GM12878 (cell line): ENCODE measurements at regions not wholly inside any gene's neighbourhood (a gene's known extent, or its start where the extent isn't known, plus 50 kb on each side); places are given as distances from the start of the nearest gene placed in this dataset.

Experiments used
- ATAC-seq: fragments of 200-7000 bp; cut with Tn5 transposase; 3 replicates; pipeline ENCODE4 v1.9.1; 2020; ENCODE audit warnings: mild to moderate bottlenecking, moderate library complexity
- BruUV-seq: library from RNA; stranded (reverse); fragments of 400-500 nt; replicated peaks from 2 replicates; lab custom pipeline; 2021; lab: Mats Ljungman, UMichigan
- CTCF ChIA-PET: fragments of 300-600 bp; sonication (Branson Sonifier 250); formaldehyde crosslinking; extraction: SDS; loops from one replicate; lab custom pipeline; 2021; ENCODE audit warnings: inconsistent platforms; lab: Yijun Ruan, JAX
- POLR2A ChIA-PET: fragments of 350-600 bp; formaldehyde crosslinking; extraction: SDS; loops from one replicate; lab custom pipeline; 2021; ENCODE audit warnings: inconsistent platforms; lab: Charles Lee
- RAD21 ChIA-PET: fragments of 300-600 bp; sonication (Branson Sonifier 250); formaldehyde crosslinking; loops from one replicate; lab custom pipeline; 2023; ENCODE audit warnings: antibody characterized with exemption; ENCODE audit not compliant: unreplicated experiment; lab: Charles Lee
- SMC1A ChIA-PET: fragments of 300-600 bp; sonication (Branson Sonifier 250); formaldehyde crosslinking; loops from one replicate; lab custom pipeline; 2023; ENCODE audit not compliant: unreplicated experiment, uncharacterized antibody; lab: Charles Lee
- DNase-seq: peaks from one replicate; pipeline ENCODE4 v3.0.0-alpha.2; 2011; ENCODE audit warnings: low read depth, low spot score
- FAIRE-seq: peaks from 3 replicates; lab custom pipeline; 2011; peaks lifted over from hg19 to GRCh38; lab: Jason Lieb, UNC
- H2AFZ ChIP-seq: 2 replicates; pipeline ENCODE4 v1.6.0; 2011; ENCODE audit warnings: low read depth, low read length, control low read depth; ENCODE audit not compliant: control insufficient read depth
- H3K27ac ChIP-seq: 2 replicates; pipeline ENCODE4 v1.5.1; 2011; ENCODE audit warnings: control low read depth; ENCODE audit not compliant: control insufficient read depth, insufficient read depth
- H3K27me3 ChIP-seq, 2 experiments: replicated peaks in 1 of 2; 2 replicates each; pipeline versions ENCODE4 v1.6.0 to v1.6.1; 2011; ENCODE audit warnings: low read length in 1 of 2; ENCODE audit not compliant: control insufficient read depth in 2 of 2, insufficient read depth in 2 of 2
- H3K36me3 ChIP-seq, 2 experiments: 2 replicates each; pipeline ENCODE4 v1.5.1; 2011; ENCODE audit warnings: low read length in 1 of 2; ENCODE audit not compliant: control insufficient read depth in 2 of 2, insufficient read depth in 2 of 2
- H3K4me1 ChIP-seq: 2 replicates; pipeline ENCODE4 v1.6.1; 2011; ENCODE audit warnings: mild to moderate bottlenecking, low read length, moderate library complexity, mixed read lengths; ENCODE audit not compliant: control insufficient read depth, insufficient read depth
- H3K4me2 ChIP-seq: 2 replicates; pipeline ENCODE4 v1.6.0; 2011; ENCODE audit warnings: control low read depth; ENCODE audit not compliant: control insufficient read depth, insufficient read depth
- H3K4me3 ChIP-seq: fragments of 200-600 bp; sonication (generic); 2 replicates; pipeline ENCODE4 v1.5.1; 2016
- H3K79me2 ChIP-seq: 2 replicates; pipeline ENCODE4 v1.6.0; 2011; ENCODE audit warnings: low read length; ENCODE audit not compliant: control insufficient read depth, insufficient read depth
- H3K9ac ChIP-seq: 2 replicates; pipeline ENCODE4 v1.8.0; 2011; ENCODE audit warnings: low read length, control low read depth, mixed read lengths; ENCODE audit not compliant: control insufficient read depth, insufficient read depth
- H3K9me3 ChIP-seq: replicated peaks from 3 replicates; pipeline ENCODE4 v1.5.1; 2011; ENCODE audit warnings: mild to moderate bottlenecking, low read length; ENCODE audit not compliant: control insufficient read depth, insufficient read depth
- H4K20me1 ChIP-seq: 2 replicates; pipeline ENCODE4 v1.6.0; 2011; ENCODE audit not compliant: control insufficient read depth, insufficient read depth
- BACH1 ChIP-seq: fragments of 450-650 bp; IDR thresholded peaks from 2 replicates; pipeline ENCODE4 v1.6.1; 2017; ENCODE audit warnings: mild to moderate bottlenecking, borderline replicate concordance
- CEBPB ChIP-seq, 2 experiments: fragments of 150-350 bp in 1 of 2; IDR thresholded peaks; 2 replicates each; pipeline ENCODE4 v1.6.1; 2012 to 2014; ENCODE audit warnings: low read depth in 2 of 2, low read length in 2 of 2, borderline replicate concordance in 1 of 2, inconsistent platforms in 1 of 2
- CHD4 ChIP-seq: fragments of 200-600 bp; sonication (generic); IDR thresholded peaks from 2 replicates; pipeline ENCODE4 v1.6.1; 2016; ENCODE audit warnings: mild to moderate bottlenecking
- FOS ChIP-seq: IDR thresholded peaks from 3 replicates; pipeline ENCODE4 v1.6.1; 2011; ENCODE audit warnings: borderline replicate concordance; ENCODE audit not compliant: insufficient read length; ENCODE audit errors: extremely low read depth
- GATAD2B ChIP-seq: fragments of 450-650 bp; conservative IDR thresholded peaks from 2 replicates; pipeline ENCODE4 v1.6.1; 2017; ENCODE audit warnings: low read depth, mild to moderate bottlenecking, moderate library complexity
- IRF4 ChIP-seq: IDR thresholded peaks from 2 replicates; pipeline ENCODE4 v1.6.1; 2011; ENCODE audit warnings: low read depth, low read length
- NFIC ChIP-seq: IDR thresholded peaks from 2 replicates; pipeline ENCODE4 v1.6.1; 2012; ENCODE audit warnings: low read depth, mild to moderate bottlenecking, inconsistent platforms, low read length, moderate library complexity
- POLR2A ChIP-seq: IDR thresholded peaks from 2 replicates; pipeline ENCODE4 v1.6.1; 2011; ENCODE audit warnings: low read depth, mild to moderate bottlenecking, low read length
- PRDM15 ChIP-seq: fragments of 450-650 bp; formaldehyde crosslinking; IDR thresholded peaks from 2 replicates; pipeline ENCODE4 v1.4.0; 2020; ENCODE audit warnings: mild to moderate bottlenecking, moderate library complexity
- STAT1 ChIP-seq: fragments of 450-650 bp; conservative IDR thresholded peaks from 2 replicates; pipeline ENCODE4 v1.6.1; 2014; ENCODE audit warnings: antibody characterized with exemption, mild to moderate bottlenecking
- WGBS: methylation state at CpG from one replicate; pipeline ENCODE4 v1.1.6; 2016; ENCODE audit warnings: low lambda C conversion rate; ENCODE audit not compliant: insufficient replicate concordance, insufficient coverage; ENCODE audit errors: missing lambda C conversion rate; 5-methylcytosine and 5-hydroxymethylcytosine counted together
- in situ Hi-C: fragments of 300-500 bp; cut with MboI; formaldehyde crosslinking; loops from 9 replicates; pipeline ENCODE4 v1.14.3; 2018; ENCODE audit warnings: mixed read lengths
- intact Hi-C: fragments of 100-400 bp; cut with micrococcal nuclease; formaldehyde crosslinking; loops from one replicate; pipeline ENCODE4 v1.14.2; 2022; ENCODE audit not compliant: unreplicated experiment
- TF ChIP-seq, protein P1 (sequence below): fragments of 450-650 bp; IDR thresholded peaks from 2 replicates; pipeline ENCODE4 v1.6.1; 2017; ENCODE audit warnings: low read depth, mild to moderate bottlenecking, moderate library complexity

DNA sequence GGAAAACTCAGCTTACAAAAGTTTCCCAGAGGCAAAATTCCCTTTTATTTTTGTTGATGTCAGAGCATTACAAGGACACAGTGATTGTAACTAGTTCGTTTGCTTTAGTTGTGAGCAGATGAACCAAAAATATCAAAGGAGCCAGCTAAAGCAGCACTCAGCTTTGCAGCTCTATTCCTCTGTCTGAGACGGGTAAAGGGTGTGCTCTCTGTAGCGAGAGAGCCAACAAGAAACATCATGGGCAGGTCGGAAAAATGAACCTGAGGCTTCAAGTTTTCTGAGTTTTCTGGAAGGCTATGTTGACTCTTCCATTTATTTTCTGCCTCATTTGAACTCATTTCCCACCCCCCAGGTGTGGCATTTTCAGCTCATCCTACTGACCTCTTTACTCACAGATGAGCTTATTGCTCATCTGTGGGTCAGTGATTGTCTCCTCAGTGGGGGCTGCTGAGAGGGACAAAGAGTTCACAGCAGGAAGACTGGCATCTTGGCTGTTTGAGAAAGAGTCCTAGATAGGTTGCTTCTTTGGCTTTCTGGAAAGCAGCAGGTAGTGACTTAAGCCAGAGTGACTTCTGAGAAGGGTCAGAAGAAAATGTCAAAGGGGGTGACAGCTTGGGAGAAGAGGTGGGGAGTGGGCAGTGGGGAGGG, 66.6 kb upstream of the EPC2 start:
- ChIA-PET POLR2A (no interaction called here), SMC1A (no interaction called here)
- in situ Hi-C loops: no loop called here

More for the DNA sequence above, 66.6 kb upstream of the EPC2 start:
- ChIA-PET CTCF (no interaction called here), RAD21 (no interaction called here)
- no peak overlapping the region for H3K4me3 ChIP-seq
- DNase-seq (no peak), FAIRE-seq (no peak), ATAC-seq (no peak)
- TF ChIP-seq PRDM15 (CRISPR knock-in tag): no peak
- TF ChIP-seq GATAD2B: no peak
- no peak for TF ChIP-seq IRF4
- no peak for TF ChIP-seq CHD4
- TF ChIP-seq, protein P1, sequence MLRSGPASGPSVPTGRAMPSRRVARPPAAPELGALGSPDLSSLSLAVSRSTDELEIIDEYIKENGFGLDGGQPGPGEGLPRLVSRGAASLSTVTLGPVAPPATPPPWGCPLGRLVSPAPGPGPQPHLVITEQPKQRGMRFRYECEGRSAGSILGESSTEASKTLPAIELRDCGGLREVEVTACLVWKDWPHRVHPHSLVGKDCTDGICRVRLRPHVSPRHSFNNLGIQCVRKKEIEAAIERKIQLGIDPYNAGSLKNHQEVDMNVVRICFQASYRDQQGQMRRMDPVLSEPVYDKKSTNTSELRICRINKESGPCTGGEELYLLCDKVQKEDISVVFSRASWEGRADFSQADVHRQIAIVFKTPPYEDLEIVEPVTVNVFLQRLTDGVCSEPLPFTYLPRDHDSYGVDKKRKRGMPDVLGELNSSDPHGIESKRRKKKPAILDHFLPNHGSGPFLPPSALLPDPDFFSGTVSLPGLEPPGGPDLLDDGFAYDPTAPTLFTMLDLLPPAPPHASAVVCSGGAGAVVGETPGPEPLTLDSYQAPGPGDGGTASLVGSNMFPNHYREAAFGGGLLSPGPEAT: no peak
- TF ChIP-seq NFIC: no peak
- TF ChIP-seq FOS: no peak
- TF ChIP-seq CEBPB (IDR thresholded peaks at IDR 0.05; ENCODE audit: borderline replicate concordance in 1 of 2, low read depth in 2 of 2, low read length in 2 of 2): no peak
- no peak for TF ChIP-seq POLR2A
- TF ChIP-seq STAT1: no peak
- TF ChIP-seq BACH1: no peak
- BruUV-seq: no TSS peak
- H3K36me3 ChIP-seq: no peaks in the 10 kb centered on the region
- intact Hi-C loops: no loop called here
- peaks cover 4 to 6% of the 10 kb centered on the region in 2 experiments for H3K27me3 ChIP-seq
- no peaks in the 10 kb centered on the region for H4K20me1 ChIP-seq
- no peak overlapping the region for H3K27ac ChIP-seq
- no peak overlapping the region for H3K9ac ChIP-seq
- no peak overlapping the region for H2AFZ ChIP-seq
- no peak overlapping the region for H3K4me2 ChIP-seq
- H3K4me1 ChIP-seq: peaks cover under 1% of the 10 kb centered on the region; the same call in 1 of the 2 replicates
- no peaks in the 10 kb centered on the region for H3K79me2 ChIP-seq
- 24% methylated on average over 4 of the region's 4 CpGs for WGBS
- H3K9me3 ChIP-seq: no peaks in the 10 kb centered on the region
